ENCODE measurements at regions not wholly inside any gene's neighbourhood (a gene's known extent, or its start where the extent isn't known, plus 50 kb on each side); places are given as distances from the start of the nearest gene placed in this dataset.

DNA sequence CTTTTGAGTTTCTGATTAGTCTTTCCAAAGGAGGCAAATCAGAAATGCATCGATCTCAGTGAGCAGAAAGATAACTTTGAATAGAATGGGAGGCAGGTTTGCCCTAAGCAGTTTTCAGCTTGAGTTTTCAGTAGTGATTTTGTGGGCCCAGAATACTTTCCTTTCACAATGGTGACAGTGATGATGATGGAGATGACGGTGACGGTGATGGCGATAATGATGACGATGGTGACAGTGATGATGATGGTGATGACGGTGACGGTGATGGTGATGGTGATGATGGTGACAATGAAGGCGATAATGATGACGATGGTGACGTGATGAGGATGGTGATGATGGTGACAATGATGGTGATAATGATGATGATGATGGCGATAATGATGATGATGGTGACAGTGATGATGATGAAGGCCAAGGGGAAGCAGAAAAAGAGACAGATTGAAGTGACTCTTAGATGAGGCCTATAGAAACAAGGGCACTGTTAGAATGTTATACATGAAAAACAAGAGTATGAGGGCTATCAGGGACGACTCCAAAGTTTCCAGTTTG is 153.4 kb upstream of the B3GAT1 start:
- WGBS, 2 donors = 74 to 78% methylated on average over 12 of the region's 12 CpGs
- intact Hi-C loops (cut with DNase I) = no loop called here
- no peak for TF ChIP-seq POLR2A (IDR thresholded peaks at IDR 0.05)
- TF ChIP-seq, protein P1, sequence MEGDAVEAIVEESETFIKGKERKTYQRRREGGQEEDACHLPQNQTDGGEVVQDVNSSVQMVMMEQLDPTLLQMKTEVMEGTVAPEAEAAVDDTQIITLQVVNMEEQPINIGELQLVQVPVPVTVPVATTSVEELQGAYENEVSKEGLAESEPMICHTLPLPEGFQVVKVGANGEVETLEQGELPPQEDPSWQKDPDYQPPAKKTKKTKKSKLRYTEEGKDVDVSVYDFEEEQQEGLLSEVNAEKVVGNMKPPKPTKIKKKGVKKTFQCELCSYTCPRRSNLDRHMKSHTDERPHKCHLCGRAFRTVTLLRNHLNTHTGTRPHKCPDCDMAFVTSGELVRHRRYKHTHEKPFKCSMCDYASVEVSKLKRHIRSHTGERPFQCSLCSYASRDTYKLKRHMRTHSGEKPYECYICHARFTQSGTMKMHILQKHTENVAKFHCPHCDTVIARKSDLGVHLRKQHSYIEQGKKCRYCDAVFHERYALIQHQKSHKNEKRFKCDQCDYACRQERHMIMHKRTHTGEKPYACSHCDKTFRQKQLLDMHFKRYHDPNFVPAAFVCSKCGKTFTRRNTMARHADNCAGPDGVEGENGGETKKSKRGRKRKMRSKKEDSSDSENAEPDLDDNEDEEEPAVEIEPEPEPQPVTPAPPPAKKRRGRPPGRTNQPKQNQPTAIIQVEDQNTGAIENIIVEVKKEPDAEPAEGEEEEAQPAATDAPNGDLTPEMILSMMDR (IDR thresholded peaks at IDR 0.05) = no peak

GRCh38 chr11:134564472-134565200 is 152.6 kb upstream of the B3GAT1 start:
- no peaks in the 10 kb centered on the region for H3K36me3 ChIP-seq
- no peaks in the 10 kb centered on the region for H3K27me3 ChIP-seq
- no peak for TF ChIP-seq POLR2A (IDR thresholded peaks at IDR 0.05)
- TF ChIP-seq, protein P1 (IDR thresholded peaks at IDR 0.05) = no peak
- no peak for DNase-seq
- H3K9me3 ChIP-seq = no peaks in the 10 kb centered on the region
- intact Hi-C loops (cut with DNase I) = no loop called here
- no peaks in the 10 kb centered on the region for H3K4me1 ChIP-seq
- WGBS, 2 donors = 90% methylated on average over 6 of the region's 6 CpGs
- no peak overlapping the region for H3K27ac ChIP-seq
- H3K4me3 ChIP-seq (replicated peaks in 1 of 3) = no peak overlapping the region

More for the DNA sequence above, 153.4 kb upstream of the B3GAT1 start:
- Histone ChIP-seq H3K9me3 (no peaks in the 10 kb centered on the region), H3K4me1 (no peaks in the 10 kb centered on the region), H3K36me3 (no peaks in the 10 kb centered on the region), H3K27ac (no peak overlapping the region), H3K27me3 (no peaks in the 10 kb centered on the region), H3K4me3 (replicated peaks in 1 of 3) (no peak overlapping the region)
- no peak for DNase-seq

- Histone ChIP-seq H3K4me3 (replicated peaks in 1 of 3) (no peak overlapping the region), H3K9me3 (no peaks in the 10 kb centered on the region), H3K27me3 (no peaks in the 10 kb centered on the region), H3K4me1 (no peaks in the 10 kb centered on the region), H3K36me3 (no peaks in the 10 kb centered on the region), H3K27ac (no peak overlapping the region)
- intact Hi-C loops (cut with DNase I) = no loop called here
- 77 to 89% methylated on average over 2 to 3 of the region's 7 CpGs for WGBS, 2 donors
- DNase-seq = no peak
- no peak for TF ChIP-seq POLR2A (IDR thresholded peaks at IDR 0.05)
- TF ChIP-seq, protein P1 (IDR thresholded peaks at IDR 0.05) = no peak
Measured at GRCh38 chr11:134562941-134563471, 151.0 kb upstream of the B3GAT1 start.

GRCh38 chr11:134562196-134562595 is 150.2 kb upstream of the B3GAT1 start:
- H3K36me3 ChIP-seq = no peaks in the 10 kb centered on the region
- no peak overlapping the region for H3K4me3 ChIP-seq (replicated peaks in 1 of 3)
- no peak for DNase-seq
- H3K9me3 ChIP-seq = no peaks in the 10 kb centered on the region
- TF ChIP-seq POLR2A (IDR thresholded peaks at IDR 0.05) = no peak
- TF ChIP-seq, protein P1 (IDR thresholded peaks at IDR 0.05) = no peak
- intact Hi-C loops (cut with DNase I) = no loop called here
- H3K27ac ChIP-seq = no peak overlapping the region
- H3K27me3 ChIP-seq = no peaks in the 10 kb centered on the region
- WGBS, 2 donors = 71 to 72% methylated on average over 4 of the region's 4 CpGs
- no peaks in the 10 kb centered on the region for H3K4me1 ChIP-seq

GRCh38 chr11:134561331-134561720 is 149.3 kb upstream of the B3GAT1 start:
- Histone ChIP-seq H3K36me3 (no peaks in the 10 kb centered on the region), H3K4me3 (replicated peaks in 1 of 3) (no peak overlapping the region), H3K9me3 (no peaks in the 10 kb centered on the region), H3K4me1 (no peaks in the 10 kb centered on the region), H3K27ac (no peak overlapping the region), H3K27me3 (no peaks in the 10 kb centered on the region)
- DNase-seq = no peak
- intact Hi-C loops (cut with DNase I) = no loop called here
- WGBS, 2 donors = 87 to 92% methylated on average over 8 of the region's 8 CpGs
- TF ChIP-seq, protein P1 (IDR thresholded peaks at IDR 0.05) = no peak
- TF ChIP-seq POLR2A (IDR thresholded peaks at IDR 0.05) = no peak

Data from thyroid gland (tissue), 4 donors.